Thymus (tissue), 11 donors: ENCODE measurements at regions not wholly inside any gene's neighbourhood (a gene's known extent, or its start where the extent isn't known, plus 50 kb on each side); places are given as distances from the start of the nearest gene placed in this dataset.
A peak's percentile ranks its signal among the peaks of the same experiment; 100 is the strongest.

ENCODE experiments used
- DNase-seq, 9 donors: peaks; one replicate each; pipeline ENCODE4 v3.0.0-alpha.2; 2013; ENCODE audit warnings: low spot score in 9 of 9, low read depth in 6 of 9, missing footprints in 1 of 9
- H3K27ac ChIP-seq, 2 donors: one replicate each; pipeline ENCODE4 v1.5.1; 2013; ENCODE audit warnings: control low read depth in 1 of 2, low read depth in 1 of 2, low read length in 1 of 2, mild to moderate bottlenecking in 1 of 2, moderate library complexity in 1 of 2
- H3K27me3 ChIP-seq, 2 donors: one replicate each; pipeline ENCODE4 v1.5.1; 2013; ENCODE audit warnings: low read length in 1 of 2; ENCODE audit not compliant: control insufficient read depth in 2 of 2, insufficient read depth in 1 of 2
- H3K36me3 ChIP-seq, 2 donors: one replicate each; pipeline ENCODE4 v1.5.1; 2013; ENCODE audit warnings: low read length in 1 of 2, mild to moderate bottlenecking in 1 of 2, moderate library complexity in 1 of 2; ENCODE audit not compliant: control insufficient read depth in 2 of 2, insufficient read depth in 2 of 2
- H3K4me1 ChIP-seq, 2 donors: one replicate each; pipeline ENCODE4 v1.5.1; 2013; ENCODE audit warnings: low read length in 2 of 2; ENCODE audit not compliant: control insufficient read depth in 2 of 2, insufficient read depth in 2 of 2
- H3K4me3 ChIP-seq, 2 donors: one replicate each; pipeline ENCODE4 v1.5.1; 2013; ENCODE audit warnings: low read length in 2 of 2, control low read depth in 1 of 2, mild to moderate bottlenecking in 1 of 2
- H3K9me3 ChIP-seq, 2 donors: one replicate each; pipeline ENCODE4 v1.5.1; 2013; ENCODE audit warnings: low read length in 1 of 2, mild to moderate bottlenecking in 1 of 2; ENCODE audit not compliant: control insufficient read depth in 2 of 2, insufficient read depth in 1 of 2
- WGBS: extraction: QIAGEN DNeasy Blood & Tissue Kit; methylation state at CpG from one replicate; pipeline ENCODE4 v1.1.7; 2013; 5-methylcytosine and 5-hydroxymethylcytosine counted together
- donor health status: healthy.

- peaks cover 0 to 39% of the 10 kb centered on the region in 2 donors for H3K27me3 ChIP-seq
- WGBS: 97% methylated on average over 2 of the region's 2 CpGs
Measured at GRCh38 chr7:21167942-21168341, 259.9 kb upstream of the SP4 start.

GRCh38 chr7:21169667-21170580 lies 258.0 kb upstream of the SP4 start:
- Histone ChIP-seq H3K9me3 (no peaks in the 10 kb centered on the region), H3K27me3 (peaks cover 0 to 39% of the 10 kb centered on the region in 2 donors), H3K27ac (no peak overlapping the region), H3K4me1 (no peaks in the 10 kb centered on the region), H3K36me3 (no peaks in the 10 kb centered on the region), H3K4me3 (no peak overlapping the region)
- DNase-seq: peak in 1 of 9 donors; percentile 1
- WGBS: 58% methylated on average over 30 of the region's 30 CpGs

More at GRCh38 chr7:21167942-21168341, 259.9 kb upstream of the SP4 start:
- H3K9me3 ChIP-seq: no peaks in the 10 kb centered on the region
- H3K27ac ChIP-seq: no peak overlapping the region
- no peak overlapping the region for H3K4me3 ChIP-seq
- DNase-seq: no peak
- no peaks in the 10 kb centered on the region for H3K36me3 ChIP-seq
- no peaks in the 10 kb centered on the region for H3K4me1 ChIP-seq

GRCh38 chr7:21172800-21173199 lies 255.1 kb upstream of the SP4 start:
- WGBS: 91% methylated on average over 6 of the region's 6 CpGs
- DNase-seq: no peak
- no peaks in the 10 kb centered on the region for H3K9me3 ChIP-seq
- H3K27ac ChIP-seq: no peak overlapping the region
- H3K4me1 ChIP-seq: no peaks in the 10 kb centered on the region
- H3K36me3 ChIP-seq: no peaks in the 10 kb centered on the region
- H3K27me3 ChIP-seq: peaks cover 0 to 39% of the 10 kb centered on the region in 2 donors
- no peak overlapping the region for H3K4me3 ChIP-seq

- 96% methylated on average over 1 of the region's 1 CpG for WGBS
- Histone ChIP-seq H3K9me3 (no peaks in the 10 kb centered on the region), H3K4me3 (no peak overlapping the region), H3K36me3 (no peaks in the 10 kb centered on the region), H3K27me3 (peaks cover 0 to 33% of the 10 kb centered on the region in 2 donors), H3K4me1 (no peaks in the 10 kb centered on the region), H3K27ac (no peak overlapping the region)
- DNase-seq: no peak
Measured at GRCh38 chr7:21173436-21173835, 254.4 kb upstream of the SP4 start.

GRCh38 chr7:21175714-21176113 lies 252.2 kb upstream of the SP4 start:
- Histone ChIP-seq H3K4me3 (no peak overlapping the region), H3K9me3 (no peaks in the 10 kb centered on the region), H3K27me3 (peaks cover 0 to 10% of the 10 kb centered on the region in 2 donors), H3K4me1 (no peaks in the 10 kb centered on the region), H3K36me3 (no peaks in the 10 kb centered on the region), H3K27ac (no peak overlapping the region)
- no peak for DNase-seq
- WGBS: 100% methylated on average over 1 of the region's 1 CpG

GRCh38 chr7:21184942-21185652 lies 242.8 kb upstream of the SP4 start:
- 74% methylated on average over 6 of the region's 6 CpGs for WGBS
- no peak for DNase-seq
- no peaks in the 10 kb centered on the region for H3K4me1 ChIP-seq
- no peaks in the 10 kb centered on the region for H3K27me3 ChIP-seq
- H3K9me3 ChIP-seq: no peaks in the 10 kb centered on the region
- H3K27ac ChIP-seq: no peak overlapping the region
- H3K36me3 ChIP-seq: no peaks in the 10 kb centered on the region
- no peak overlapping the region for H3K4me3 ChIP-seq

GRCh38 chr7:21185653-21186265 lies 242.1 kb upstream of the SP4 start:
- no peaks in the 10 kb centered on the region for H3K27me3 ChIP-seq
- H3K4me3 ChIP-seq: no peak overlapping the region
- DNase-seq: no peak
- H3K9me3 ChIP-seq: no peaks in the 10 kb centered on the region
- no peak overlapping the region for H3K27ac ChIP-seq
- WGBS: 96% methylated on average over 6 of the region's 6 CpGs
- no peaks in the 10 kb centered on the region for H3K4me1 ChIP-seq
- no peaks in the 10 kb centered on the region for H3K36me3 ChIP-seq

GRCh38 chr7:21191321-21192073 lies 236.4 kb upstream of the SP4 start:
- H3K4me1 ChIP-seq: no peaks in the 10 kb centered on the region
- H3K9me3 ChIP-seq: no peaks in the 10 kb centered on the region
- no peaks in the 10 kb centered on the region for H3K36me3 ChIP-seq
- H3K27ac ChIP-seq: no peak overlapping the region
- no peak overlapping the region for H3K4me3 ChIP-seq
- 92% methylated on average over 7 of the region's 7 CpGs for WGBS
- no peak for DNase-seq
- no peaks in the 10 kb centered on the region for H3K27me3 ChIP-seq
